NCI-H345 (cell line): ENCODE measurements at regions not wholly inside any gene's neighbourhood (a gene's known extent, or its start where the extent isn't known, plus 50 kb on each side); places are given as distances from the start of the nearest gene placed in this dataset.

Source experiments
- DNase-seq: peaks from one replicate; lab custom pipeline; 2025; lab: John Stamatoyannopoulos, UW

DNA sequence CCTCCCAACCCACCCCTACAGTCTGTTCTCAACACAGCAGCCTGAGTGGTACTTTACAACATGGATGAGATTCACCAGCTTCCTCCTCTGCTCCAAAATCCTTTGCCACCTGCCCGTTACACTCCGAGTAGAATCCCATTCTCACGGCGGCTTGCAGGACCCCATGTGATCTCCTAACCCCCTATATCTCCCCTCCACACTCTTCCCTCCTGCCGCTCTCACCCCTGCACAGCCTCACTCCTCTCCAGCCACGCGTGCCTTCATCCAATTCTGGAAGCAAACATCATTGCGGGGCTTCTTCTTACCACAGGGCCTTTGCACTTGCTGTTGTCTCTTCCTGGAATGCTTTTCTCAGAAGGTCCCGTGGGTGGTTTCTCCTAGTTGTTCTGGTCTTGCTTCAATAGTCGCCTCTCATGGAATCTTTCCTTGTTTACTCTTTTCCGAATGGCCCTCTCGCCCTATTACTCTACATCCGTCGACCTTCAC lies 472.3 kb downstream of the CDH26 start:
- no peak for DNase-seq

DNA sequence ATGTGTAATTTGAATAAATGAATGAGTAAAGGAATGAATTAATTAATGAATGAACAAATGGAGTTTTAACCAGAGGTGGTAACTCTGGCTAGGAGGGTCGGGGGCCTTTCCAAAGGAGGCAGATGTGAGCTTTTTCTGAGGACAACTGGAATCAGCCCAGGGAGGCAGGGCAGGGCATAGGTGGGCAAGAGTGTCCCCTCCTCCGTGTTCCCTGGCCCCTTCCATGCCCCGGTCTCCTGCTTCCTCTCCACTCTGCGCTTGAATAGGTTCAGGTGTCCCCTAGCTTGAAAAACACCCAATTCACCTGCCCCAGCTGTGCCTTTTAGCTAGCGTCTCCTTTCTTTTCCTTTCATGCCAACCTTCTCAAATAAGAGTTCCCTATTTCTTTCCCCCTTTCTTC lies 473.1 kb downstream of the CDH26 start:
- DNase-seq, result no peak

DNA sequence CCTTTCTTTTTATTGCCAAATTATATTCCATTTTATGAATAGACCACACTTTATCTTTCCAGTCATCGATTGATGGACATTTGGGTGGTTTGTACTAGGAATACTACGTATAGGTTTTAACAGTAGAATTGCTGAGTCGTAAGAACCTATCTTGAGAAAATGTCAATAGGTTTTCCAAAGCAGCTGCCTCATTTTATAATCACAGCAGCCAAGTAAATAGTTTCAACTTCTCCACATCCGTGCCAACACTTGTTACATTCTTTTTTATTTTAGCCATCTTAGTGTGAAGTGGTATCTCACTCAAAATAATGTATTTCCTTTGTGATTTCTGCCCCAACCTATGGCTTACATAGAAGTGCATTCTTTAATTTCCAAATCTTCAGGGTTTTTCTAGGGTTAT lies 479.2 kb downstream of the CDH26 start:
- DNase-seq, result no peak

GRCh38 chr20:60446267-60447111 lies 488.3 kb downstream of the CDH26 start:
- no peak for DNase-seq

DNA sequence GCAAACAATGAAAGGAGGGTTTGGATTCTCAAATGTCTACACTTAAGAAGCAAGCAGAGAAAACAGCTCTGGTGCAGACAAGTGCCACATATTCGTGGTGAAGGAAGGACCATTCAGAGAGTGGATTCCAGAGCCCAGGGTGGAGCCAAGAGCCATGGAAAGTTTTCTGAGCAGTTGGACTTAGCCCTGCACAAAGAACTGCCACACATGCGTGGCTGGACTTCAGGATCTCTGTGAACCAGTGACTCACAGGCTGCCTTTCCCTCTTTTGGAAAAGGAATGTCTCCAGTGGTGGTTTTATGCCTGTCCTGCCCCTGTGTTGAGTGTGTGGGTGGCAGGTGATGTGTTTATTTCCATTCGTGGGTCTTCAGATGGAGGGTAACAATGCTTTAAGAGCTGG lies 489.5 kb downstream of the CDH26 start:
- DNase-seq, result no peak

DNA sequence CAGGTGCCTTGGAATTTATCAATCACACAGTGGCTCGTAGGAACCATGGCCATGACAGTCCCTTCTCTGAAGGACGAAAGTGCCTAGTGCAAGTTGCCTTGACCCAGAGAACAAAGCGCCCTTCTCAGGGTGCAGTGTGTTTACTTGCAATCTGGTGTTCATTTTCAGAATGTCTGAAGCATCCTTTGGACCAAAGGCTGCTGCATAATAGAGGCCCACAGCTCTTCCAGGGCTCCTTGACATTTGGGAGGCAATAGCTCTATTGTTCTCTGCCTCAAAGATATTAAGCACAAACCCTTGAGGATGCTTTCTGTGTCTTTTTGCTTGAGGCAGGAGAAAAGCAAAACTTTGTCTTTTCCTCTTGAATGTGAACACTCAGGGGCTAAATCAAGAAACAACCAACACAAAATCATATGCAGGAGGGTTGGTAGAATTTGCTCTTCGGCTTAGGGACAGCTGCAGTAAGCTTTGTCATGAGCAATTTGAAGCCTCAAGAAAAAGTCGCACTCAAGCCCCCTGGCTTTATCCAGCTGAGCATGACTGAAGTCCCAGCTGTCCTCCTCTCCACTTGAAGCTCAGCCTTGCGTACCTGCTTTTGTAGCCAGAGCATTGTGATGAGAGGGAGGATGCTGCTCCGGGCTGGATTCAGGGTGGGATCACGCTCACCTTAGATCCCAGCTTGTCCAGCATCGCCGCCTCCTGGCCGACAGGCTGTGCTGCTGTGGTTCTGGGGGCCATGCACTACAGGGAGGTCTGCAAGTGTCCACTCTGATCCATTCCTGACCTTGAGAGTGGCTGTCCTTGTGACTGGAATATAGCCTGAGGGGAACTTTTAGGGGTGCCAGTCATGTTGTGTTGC lies 495.4 kb downstream of the CDH26 start:
- no peak for DNase-seq

GRCh38 chr20:60454491-60454890 lies 496.3 kb downstream of the CDH26 start:
- no peak for DNase-seq

GRCh38 chr20:60455272-60455671 lies 497.0 kb downstream of the CDH26 start:
- no peak for DNase-seq

GRCh38 chr20:60459212-60459611 lies 501.0 kb downstream of the CDH26 start:
- DNase-seq, result no peak

DNA sequence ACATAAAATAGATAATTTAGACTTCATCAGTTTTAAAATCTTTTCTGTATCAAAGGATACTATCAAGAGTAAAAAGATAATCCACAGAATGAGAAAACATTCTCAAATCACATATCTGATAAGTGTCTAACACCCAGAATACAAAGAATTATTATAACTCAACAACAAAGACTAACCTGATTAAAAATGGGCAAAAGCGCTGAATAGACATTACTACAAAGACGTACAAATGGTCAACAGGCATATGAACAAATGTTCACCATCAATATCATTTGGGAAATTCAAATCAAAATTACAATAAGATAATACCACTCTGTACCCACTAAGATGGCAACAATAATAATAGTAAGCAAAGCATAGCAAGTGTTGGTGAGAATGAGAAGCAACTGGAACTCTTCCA lies 503.8 kb downstream of the CDH26 start:
- DNase-seq, result no peak

DNA sequence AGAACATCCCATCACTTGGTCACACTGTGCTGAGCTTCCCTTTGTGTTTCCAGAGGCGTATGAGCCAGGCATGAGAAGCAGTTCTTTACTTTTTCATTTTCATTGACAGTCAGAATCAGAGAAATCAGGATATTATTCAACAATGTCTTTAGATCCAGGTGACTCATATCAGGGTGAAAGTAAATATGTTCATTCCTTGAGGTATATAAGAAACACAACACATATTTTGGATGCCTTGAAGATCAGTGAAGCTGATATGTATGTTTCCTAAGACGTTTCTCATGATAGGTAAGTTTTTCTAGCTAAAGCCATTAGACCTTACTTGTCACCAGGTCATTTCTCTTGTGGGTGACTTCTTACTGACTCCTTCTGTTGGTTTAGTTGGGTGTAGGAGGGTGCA lies 505.6 kb downstream of the CDH26 start:
- DNase-seq, result no peak

- no peak for DNase-seq
Observed at GRCh38 chr20:60465439-60465838, 507.2 kb downstream of the CDH26 start.

- no peak for DNase-seq
Observed at GRCh38 chr20:60465993-60466686, 507.9 kb downstream of the CDH26 start.

DNA sequence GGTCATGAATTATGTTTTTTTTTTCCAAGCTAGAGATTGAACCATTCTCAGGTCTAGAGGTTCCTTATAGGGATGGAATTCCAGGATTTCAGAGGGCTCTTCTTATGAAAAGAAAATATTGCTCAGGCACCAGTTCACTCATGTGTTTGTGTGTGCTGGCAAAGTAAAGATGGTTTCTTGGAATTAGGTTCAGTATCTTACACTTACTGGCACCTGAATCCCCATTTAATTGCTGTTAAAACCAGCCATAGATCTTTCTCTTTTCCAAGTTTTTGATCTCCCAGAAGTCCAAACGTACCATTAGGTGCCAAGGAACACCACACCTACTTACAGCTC lies 508.4 kb downstream of the CDH26 start:
- DNase-seq, result no peak

DNA sequence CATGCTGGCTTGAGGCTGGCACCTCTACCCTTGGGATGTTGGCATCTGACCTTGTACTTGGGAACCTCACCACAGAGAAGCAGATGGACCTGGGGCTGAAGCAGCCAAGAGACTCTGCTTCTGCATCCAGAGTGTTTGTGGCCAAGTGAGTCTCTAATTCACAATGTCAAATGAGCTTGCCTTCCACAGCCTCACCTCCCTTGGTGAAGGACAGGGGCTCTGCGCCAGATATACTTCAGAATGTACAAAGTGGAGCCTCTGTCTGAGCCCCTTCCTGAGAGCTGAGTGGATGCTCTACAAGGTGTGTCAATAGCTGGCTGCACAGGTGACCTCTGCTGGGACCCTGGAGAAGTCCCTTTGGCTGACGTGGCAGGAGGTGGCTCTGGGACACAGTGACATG lies 508.9 kb downstream of the CDH26 start:
- DNase-seq, result no peak

- DNase-seq, result no peak
Observed at GRCh38 chr20:60467771-60468170, 509.5 kb downstream of the CDH26 start.

GRCh38 chr20:60469829-60470228 lies 511.6 kb downstream of the CDH26 start:
- DNase-seq, result no peak

DNA sequence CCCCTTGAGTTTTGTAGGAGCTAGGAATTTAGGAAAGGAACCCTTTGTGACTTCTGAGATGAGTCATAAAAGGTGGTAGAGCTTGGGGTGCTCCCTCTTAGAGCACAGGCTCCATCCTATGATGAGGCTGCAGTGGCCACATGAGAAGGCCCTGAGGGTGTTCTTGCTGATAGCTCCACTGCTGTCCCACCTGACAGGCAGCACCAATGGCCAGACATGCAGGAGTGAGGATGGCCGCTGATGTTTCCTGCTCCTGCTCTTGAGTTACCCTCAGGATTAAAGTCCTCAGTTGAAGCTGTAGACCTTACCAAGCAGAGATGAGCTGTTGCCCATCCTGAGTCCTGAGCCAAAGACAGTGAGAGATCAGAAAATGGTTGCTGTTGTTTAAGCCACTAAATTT lies 512.1 kb downstream of the CDH26 start:
- no peak for DNase-seq

- DNase-seq, result no peak
Observed at GRCh38 chr20:60473211-60473610, 515.0 kb downstream of the CDH26 start.

- DNase-seq, result no peak
Observed at GRCh38 chr20:60474385-60474910, 516.2 kb downstream of the CDH26 start.

GRCh38 chr20:60476045-60476444 lies 517.8 kb downstream of the CDH26 start:
- DNase-seq, result no peak

GRCh38 chr20:60477958-60478357 lies 519.7 kb downstream of the CDH26 start:
- DNase-seq, result no peak
